ENCODE measurements at regions not wholly inside any gene's neighbourhood (a gene's known extent, or its start where the extent isn't known, plus 50 kb on each side); places are given as distances from the start of the nearest gene placed in this dataset.
A peak's percentile ranks its signal among the peaks of the same experiment; 100 is the strongest.
"Not testable (repeated sequence)": the region's sequence is repeated elsewhere in the genome, so short reads cannot be mapped to it uniquely, and the experiment has no call there.

GRCh38 chr18:59848002-59848401, 51.8 kb upstream of the PMAIP1 start:
- DNase-seq (ENCODE audit: low read depth in 4 of 4, low spot score in 3 of 4) = no peak

GRCh38 chr18:59847491-59847846, 52.3 kb upstream of the PMAIP1 start:
- DNase-seq (ENCODE audit: low read depth in 4 of 4, low spot score in 3 of 4) = not testable (repeated sequence)

DNA sequence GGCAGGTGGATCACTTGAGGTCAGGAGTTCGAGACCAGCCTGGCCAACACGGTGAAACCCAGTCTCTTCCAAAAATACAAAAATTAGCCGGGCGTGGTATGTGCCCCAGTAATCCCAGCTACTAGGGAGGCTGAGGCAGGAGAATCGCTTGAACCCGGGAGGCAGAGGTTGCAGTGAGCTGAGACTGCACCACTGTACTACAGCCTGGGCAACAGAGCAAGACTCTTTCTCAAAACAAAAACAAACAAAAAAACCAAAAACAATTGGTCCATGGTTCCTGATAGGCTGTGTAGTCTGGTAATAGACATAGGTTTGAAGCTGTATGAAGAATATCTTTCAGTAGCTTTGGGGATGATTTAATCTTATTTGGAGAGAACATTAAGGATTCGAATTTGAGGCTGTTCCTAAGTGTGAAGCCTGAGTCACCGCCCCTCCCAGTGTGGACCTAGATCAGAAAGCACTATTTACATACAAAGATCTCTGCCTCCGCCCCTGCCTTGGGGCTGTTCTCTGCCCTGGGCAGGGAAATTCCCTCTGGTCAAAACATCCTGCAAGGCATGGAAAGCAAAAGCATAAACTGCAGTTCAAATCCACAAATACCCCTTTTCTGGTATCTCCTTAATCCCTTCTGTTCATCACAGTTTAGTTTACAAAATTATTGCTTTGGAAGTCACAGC, 52.8 kb upstream of the PMAIP1 start:
- DNase-seq (ENCODE audit: low read depth in 4 of 4, low spot score in 3 of 4) = no peak

- DNase-seq (ENCODE audit: low read depth in 4 of 4, low spot score in 3 of 4) = no peak
Measured at GRCh38 chr18:59842947-59843346, 56.8 kb upstream of the PMAIP1 start.

- no peak for DNase-seq (ENCODE audit: low read depth in 4 of 4, low spot score in 3 of 4)
Measured at GRCh38 chr18:59839931-59840685, 59.7 kb upstream of the PMAIP1 start.

GRCh38 chr18:59839246-59839645, 60.5 kb upstream of the PMAIP1 start:
- DNase-seq (ENCODE audit: low read depth in 4 of 4, low spot score in 3 of 4) = peak in 1 of 4 donors; percentile 35

DNA sequence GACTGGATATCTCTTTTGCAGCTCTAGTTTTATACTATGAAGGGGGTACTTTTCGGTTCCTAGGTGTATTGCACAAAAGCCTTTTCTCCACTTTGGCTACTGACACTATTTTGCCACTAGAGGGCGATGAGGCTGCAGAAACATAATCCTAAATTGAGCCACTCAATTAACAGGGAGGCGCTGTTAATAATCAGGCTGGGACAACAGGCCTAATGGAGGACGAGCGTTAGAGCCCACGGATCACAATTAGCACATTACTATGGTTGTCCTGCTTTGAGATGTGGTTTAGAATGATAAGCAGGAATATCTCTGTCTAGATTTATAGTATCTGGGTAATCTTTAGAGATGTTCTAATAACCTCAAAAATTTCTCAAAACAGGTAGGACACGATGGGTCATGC, 62.2 kb upstream of the PMAIP1 start:
- DNase-seq (ENCODE audit: low read depth in 4 of 4, low spot score in 3 of 4) = peak in 2 of 4 donors; percentile 40 to 46

GRCh38 chr18:59835605-59836379, 64.0 kb upstream of the PMAIP1 start:
- no peak for DNase-seq (ENCODE audit: low read depth in 4 of 4, low spot score in 3 of 4)

- DNase-seq (ENCODE audit: low read depth in 4 of 4, low spot score in 3 of 4) = no peak
Measured at GRCh38 chr18:59834267-59834666, 65.5 kb upstream of the PMAIP1 start.

DNA sequence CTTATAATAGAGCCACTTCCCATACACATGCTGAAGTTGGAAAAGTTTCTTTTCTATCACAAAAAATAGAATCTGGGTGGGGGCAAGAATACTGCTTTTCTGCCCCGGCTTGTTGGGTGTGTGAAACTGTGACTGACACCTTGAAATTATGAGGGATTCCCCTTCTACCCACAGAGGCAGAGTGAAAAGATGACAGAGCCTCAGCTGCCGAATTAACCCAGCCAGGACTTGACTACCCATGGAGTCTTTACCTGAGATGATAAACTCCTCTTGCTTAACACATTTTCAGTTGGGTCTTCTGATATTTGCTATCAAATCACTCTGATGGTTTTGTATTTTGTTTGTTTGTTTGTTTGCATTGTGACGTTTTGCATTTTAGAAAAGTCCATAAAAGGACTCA, 66.0 kb upstream of the PMAIP1 start:
- no peak for DNase-seq (ENCODE audit: low read depth in 4 of 4, low spot score in 3 of 4)

GRCh38 chr18:59823596-59824195, 76.1 kb upstream of the PMAIP1 start:
- DNase-seq (ENCODE audit: low read depth in 4 of 4, low spot score in 3 of 4) = peak; percentile 62 to 73 (median 68)

DNA sequence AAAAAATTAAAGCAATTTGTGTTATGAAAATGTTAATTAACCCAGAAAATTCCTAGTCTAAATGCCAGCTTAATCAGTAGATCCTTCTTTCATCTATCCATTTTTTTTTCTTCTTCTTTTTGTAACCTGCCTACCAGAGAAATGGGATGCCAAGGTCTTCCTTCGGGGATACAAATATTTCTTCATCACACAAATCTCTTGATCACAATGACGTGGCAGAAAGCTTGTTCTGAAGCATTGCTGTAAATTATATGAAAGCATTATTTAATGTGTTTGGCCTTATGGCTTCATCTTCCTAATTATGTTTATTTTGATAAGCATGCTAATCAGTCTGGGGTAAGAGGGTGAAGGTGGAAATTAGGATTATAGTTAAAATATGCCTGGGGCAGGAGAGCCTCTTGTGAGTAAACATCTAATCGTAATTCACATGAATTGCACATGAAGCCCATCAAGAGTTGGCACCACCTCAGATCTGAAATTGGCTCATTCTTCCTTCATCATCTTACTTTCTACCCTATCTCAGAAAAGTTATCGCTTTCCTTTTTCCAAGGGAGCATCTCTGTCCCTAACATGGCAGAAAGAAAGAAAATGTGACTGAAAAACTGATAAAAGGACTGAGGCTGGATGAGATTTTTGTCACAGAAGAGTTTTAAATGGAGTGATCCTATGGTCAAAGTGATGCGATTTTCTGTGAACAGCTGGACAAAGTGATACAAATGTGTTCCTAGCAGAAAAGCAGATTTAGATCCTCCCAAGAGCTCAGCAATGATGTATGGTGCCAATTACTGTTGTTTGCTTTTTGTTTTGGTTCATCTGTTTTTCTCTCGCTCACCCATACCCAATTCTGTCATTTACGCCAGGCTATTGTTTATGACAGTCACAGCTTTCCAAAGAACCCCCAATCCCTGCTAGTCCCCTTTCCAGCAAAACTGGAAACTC, 76.9 kb upstream of the PMAIP1 start:
- no peak for DNase-seq (ENCODE audit: low read depth in 4 of 4, low spot score in 3 of 4)

DNA sequence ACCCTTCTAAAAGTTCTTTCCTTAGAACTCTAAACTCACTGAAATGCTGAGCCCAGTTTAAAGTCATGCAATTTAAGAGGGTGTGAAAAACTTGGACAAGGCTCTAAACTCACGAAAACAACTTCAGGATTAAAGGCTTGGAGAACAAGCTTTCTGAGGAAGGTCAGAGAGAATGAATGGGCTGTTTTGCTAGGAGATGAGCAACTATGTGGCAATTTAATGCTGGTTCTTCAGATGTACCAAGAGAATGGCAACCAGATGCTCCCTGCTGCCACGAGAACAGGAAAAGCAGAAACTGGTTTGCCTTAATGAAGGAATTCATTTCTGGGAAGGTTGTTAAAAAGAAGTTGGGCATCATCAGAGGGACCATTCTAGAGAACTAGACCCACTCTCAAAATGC, 77.8 kb upstream of the PMAIP1 start:
- DNase-seq (ENCODE audit: low read depth in 4 of 4, low spot score in 3 of 4) = no peak

- DNase-seq (ENCODE audit: low read depth in 4 of 4, low spot score in 3 of 4) = no peak
Measured at GRCh38 chr18:59820663-59821062, 79.1 kb upstream of the PMAIP1 start.

DNA sequence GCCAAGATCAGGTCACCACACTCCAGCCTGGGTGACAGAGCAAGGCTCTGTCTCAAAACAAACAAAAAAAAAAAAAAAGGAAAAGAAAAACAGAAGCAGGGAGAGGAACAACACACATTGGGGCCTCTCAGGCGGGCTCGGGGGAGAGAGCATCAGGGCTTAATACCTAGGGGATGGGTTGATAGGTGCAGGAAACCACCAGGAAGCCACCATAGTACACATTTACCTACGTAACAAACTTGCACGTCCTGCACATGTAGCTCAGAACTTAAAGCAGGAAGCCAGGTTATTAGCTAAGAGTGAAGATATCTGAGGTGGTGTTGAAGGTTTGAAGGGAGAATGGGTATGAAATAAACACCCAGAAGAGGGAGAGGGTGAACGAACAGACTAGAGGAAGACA, 81.0 kb upstream of the PMAIP1 start:
- DNase-seq (ENCODE audit: low read depth in 4 of 4, low spot score in 3 of 4) = no peak

DNA sequence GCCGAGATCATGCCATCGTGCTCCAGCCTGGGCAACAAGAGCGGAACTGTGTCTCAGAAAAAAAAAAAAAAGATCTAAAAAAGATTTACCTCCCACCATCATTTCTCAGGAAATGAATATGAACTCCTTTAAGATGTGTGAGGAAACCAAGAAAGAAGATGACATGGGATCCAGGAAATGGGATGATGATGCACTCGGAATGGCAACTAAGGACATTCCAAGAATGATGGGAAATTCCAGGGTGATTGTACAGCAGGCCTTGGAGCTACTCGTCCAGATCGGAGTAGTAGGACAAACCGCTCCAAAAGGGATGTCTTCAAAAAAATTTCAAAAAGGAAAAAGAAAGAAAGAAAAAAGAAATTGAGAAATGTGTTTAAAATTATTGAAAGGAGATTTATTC, 84.9 kb upstream of the PMAIP1 start:
- no peak for DNase-seq (ENCODE audit: low read depth in 4 of 4, low spot score in 3 of 4)

GRCh38 chr18:59813942-59814341, 85.9 kb upstream of the PMAIP1 start:
- no peak for DNase-seq (ENCODE audit: low read depth in 4 of 4, low spot score in 3 of 4)

- no peak for DNase-seq (ENCODE audit: low read depth in 4 of 4, low spot score in 3 of 4)
Measured at GRCh38 chr18:59810735-59811520, 88.9 kb upstream of the PMAIP1 start.

DNA sequence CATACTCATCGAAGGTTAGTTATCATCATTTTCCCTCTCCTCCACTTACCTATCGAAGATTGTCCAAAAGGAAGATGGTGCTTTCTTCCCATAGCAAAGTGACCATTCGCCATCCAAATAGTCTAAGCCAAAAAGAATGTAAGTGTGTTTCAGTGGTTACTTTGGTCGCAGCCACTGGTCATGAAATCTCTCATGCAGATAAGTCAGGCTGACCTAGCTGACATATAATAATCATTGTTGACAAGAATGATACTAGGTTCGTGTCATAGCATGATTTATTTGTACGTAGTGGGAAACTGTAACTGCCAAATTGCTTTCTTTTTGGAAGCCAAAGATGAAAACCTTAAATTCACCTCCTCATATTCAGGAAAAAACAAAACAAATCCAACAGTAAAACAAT, 89.6 kb upstream of the PMAIP1 start:
- no peak for DNase-seq (ENCODE audit: low read depth in 4 of 4, low spot score in 3 of 4)

Measured in right renal pelvis (tissue), 4 donors.